Esophagus mucosa (tissue), 1 donor: ENCODE measurements at regions not wholly inside any gene's neighbourhood (a gene's known extent, or its start where the extent isn't known, plus 50 kb on each side); places are given as distances from the start of the nearest gene placed in this dataset.
"Not testable (repeated sequence)": the region's sequence is repeated elsewhere in the genome, so short reads cannot be mapped to it uniquely, and the experiment has no call there.

Source experiments
- ATAC-seq: fragments of 200-7000 bp; cut with Tn5 transposase; one replicate; pipeline ENCODE4 v1.9.1; 2020
- donor health status: DM: yes; HTN: yes; CAD: no.

DNA sequence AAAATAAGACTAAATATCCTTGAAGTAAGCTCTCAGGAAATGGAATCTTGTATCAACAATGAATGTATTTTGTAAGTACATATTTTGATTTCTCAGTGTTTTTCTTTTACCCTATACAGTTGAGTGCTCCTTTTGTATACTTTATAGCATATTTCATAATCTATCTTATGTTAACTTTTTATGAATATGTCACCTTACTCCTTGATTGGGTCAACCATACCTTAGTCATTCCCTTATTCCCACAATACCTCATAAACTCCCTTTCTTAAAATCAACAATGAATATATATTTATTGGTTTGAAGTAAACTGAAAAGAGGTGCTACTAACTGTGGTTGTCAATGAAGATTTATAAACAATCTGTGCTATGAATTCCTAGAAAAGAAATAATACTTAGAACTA, 686.2 kb downstream of the METTL15 start:
- ATAC-seq: no peak

DNA sequence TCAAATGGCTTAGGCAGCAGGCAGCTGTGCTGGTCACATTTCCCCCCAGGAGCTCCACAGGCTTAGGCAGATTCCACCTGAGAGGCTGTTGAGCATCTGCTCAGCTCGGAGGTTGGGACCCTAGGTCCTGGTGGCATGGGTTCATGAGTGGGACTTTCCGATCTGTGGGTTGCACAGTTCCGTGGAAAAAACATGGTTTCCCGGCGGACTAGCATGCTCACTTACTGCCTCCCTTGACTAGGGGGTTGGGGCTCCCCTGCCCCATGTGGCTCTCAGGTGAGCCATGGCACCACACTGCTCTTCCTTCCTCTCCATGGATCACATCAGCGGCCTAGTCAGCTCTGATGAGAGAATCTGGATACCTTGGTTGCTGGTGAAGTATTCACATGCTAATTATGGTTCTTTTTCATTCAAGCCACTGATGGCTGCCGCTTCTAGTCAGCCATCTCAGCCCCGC, 685.1 kb downstream of the METTL15 start:
- no peak for ATAC-seq

DNA sequence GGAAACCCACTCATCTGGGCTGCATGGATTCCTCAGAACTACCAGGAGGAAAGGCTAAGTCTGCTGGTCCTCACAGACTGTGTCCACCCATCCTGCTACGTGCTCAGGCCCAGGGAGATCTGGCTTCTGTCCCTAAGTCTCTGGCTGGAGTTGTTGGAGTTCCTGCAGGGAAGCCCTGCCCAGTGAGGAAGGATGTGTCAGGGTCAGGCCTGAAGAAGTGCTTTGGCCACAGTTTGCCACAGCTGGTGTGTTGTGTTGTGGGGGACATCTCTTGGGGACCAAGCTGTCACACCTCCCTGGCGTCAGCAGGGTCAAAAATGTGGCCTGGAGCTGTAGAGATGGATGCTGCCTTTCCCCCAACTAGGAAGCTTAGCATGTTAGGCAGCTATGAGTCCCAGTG, 684.7 kb downstream of the METTL15 start:
- no peak for ATAC-seq

DNA sequence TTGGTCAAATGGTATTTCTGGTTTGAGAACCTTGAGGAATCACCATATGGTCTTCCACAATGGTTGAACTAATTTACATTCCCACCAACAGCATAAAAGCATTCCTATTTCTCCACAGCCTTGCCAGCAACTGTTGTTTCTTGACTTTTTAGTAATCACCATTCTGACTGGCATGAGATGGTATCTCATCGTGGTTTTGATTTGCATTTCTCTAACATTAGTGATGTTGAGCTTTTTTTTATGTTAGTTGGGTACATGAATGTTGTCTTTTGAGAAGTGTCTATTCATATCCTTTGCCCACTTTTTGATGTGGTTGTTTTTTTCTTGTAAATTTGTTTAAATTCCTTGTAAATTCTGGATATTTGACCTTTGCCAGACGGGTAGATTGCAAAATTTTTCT, 679.7 kb downstream of the METTL15 start:
- not testable (repeated sequence) for ATAC-seq

DNA sequence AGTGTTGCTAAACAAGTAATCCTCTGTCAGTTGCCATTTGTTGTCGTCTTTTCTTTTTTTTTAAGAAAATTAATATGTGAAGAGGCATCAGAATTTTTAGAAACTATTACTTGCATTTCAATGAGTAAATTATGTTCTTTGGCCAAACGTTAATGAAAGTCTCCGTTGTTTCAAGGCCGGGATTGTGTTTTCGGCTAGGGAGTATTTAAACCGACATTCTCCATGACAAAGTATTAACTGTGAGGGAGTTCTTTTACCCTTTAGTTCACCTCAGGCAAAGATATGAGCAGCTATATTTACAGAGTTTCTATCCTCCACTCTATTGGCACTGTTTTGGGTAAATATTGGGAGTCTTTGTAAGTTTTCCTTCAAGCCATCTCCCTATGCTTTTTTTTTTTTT, 668.9 kb downstream of the METTL15 start:
- no peak for ATAC-seq

DNA sequence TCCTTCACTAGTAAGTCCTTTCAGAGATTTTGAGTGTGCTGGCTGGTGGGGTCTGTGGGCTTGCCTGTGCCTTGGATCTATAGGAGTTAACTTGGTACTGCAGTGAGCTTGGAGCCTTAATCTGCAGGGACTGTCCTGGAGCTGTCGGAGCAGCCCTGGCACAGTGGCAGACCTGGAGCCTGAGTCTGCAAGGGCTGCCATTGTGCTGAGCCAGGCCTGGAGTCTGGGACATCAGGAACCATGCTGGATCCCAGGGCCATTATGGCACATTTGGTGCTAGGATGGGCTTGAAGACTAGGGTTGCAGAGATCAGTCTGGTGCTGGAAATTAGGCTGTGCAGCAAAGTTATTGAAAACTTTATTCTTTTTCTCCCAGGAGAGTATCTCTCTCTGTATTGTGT, 665.4 kb downstream of the METTL15 start:
- no peak for ATAC-seq

DNA sequence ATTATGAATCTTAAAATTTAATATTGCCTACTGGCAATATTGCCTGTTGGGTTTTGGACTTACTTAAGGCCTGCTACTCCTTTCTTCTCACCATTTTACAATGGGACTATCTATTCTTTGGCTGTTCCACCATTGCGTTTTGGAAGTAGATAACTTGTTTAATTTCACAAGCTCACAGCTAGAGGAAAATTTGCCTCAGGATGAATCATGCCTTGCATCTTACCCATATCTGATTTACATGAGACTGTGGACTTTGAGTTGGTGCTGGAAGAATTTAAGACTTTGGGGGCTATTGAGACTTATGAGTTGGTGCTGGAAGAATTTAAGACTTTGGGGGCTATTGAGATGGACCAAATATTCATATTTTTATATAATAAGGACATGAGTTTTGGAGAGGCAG, 662.6 kb downstream of the METTL15 start:
- ATAC-seq: no peak

DNA sequence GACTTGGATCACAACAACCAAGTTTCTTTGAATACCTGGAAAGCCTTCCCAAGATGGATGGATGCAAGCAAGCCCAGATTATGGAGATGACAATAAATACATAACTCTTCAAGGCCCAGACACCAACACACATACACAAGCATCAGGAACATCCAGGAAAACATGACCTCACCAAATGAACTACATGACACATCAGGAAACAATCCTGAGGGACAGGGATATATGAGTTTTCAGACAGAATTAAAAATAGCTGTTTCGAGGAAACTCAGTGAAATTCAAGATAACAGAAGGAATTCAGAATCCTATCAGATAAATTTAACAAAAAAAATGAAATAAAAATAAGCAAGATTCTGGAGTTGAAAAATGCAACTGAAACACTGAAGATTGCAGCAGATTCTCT, 659.4 kb downstream of the METTL15 start:
- ATAC-seq: no peak

DNA sequence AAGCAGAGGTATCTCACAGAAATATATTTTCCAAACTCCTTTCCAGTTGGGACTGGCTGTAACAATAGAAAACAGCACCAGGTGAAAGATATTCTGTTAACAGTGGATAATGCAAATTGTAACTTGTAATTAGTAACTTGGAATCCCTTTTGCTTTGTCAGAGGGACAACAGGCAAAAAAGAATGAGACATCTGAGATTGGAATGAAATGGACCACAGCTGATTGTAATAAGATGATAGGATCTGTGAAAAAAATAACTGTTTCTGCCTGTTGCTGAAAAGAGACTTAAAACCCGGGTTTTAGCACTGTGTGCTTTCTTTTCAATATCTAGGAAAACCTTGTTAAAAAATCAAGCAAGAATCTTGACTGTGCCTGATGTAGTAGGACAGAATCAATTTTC, 655.7 kb downstream of the METTL15 start:
- ATAC-seq: no peak

DNA sequence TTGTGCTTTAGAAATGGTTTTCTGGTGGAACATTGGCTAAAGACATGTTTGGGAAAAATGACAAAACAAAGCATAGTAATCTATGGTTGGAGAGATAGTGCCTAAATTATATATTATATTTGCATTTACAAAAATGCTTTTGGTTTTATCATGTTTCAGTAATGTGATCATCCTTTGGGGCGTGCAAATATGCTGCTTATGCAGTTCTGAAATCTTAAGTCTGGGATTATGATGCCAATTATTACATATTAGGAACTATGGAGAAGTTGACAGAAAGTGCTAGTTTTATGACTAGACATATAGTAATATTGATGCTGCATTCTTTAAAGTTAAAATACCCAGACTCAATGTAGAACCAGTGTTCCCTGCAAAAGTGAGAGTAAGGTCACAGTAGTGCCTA, 655.0 kb downstream of the METTL15 start:
- no peak for ATAC-seq

DNA sequence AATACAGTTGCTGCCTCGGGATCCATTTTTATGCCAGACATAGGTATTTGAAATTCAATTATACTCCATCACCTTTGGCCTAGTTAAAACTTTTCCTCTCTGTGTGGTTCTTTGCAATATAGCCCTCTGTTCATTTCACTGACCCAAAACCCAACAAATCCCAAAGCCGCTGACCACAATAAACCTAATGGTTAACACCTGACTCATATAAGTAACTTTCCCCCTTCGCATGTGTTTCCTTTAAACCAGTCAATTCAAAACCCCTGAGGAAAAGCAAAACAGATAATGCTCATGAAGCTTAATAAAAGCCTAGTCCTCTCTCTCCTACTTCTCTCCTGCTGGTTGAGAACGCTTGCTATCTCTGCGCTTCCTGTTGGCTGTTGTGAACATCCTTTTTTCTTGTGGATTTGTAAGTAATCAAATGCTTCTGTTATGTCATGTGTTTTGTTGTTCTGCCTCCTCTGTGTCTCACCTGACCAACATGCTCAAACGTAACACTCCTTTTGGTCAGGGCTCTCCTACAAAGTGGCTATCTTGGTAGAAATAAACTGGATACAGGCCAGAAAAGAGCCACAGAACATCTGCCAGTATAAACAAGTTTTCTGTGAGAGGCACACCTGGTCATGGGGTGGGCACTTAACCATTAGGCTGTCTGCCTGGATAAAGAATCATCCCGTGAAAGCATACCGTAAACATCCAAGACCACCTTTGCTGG, 652.6 kb downstream of the METTL15 start:
- no peak for ATAC-seq

DNA sequence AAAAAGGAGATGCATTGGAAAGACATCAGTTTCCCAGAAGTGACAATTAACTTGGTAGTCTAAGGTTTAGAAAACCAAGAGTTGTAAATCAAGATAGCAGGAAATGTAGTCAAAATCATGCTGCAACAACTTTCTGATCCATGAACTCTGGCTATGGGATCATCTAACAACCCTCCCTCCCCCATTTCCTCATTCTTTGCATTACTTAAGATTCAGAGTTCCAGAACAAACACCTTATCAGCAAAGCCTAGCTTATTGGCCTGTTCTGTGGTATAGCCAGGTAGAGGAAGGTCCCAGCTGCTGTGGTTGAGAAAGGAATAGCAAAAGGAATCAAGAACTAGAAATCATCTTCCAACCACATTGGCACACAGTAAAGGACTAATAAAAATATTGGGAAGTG, 651.1 kb downstream of the METTL15 start:
- ATAC-seq: no peak

DNA sequence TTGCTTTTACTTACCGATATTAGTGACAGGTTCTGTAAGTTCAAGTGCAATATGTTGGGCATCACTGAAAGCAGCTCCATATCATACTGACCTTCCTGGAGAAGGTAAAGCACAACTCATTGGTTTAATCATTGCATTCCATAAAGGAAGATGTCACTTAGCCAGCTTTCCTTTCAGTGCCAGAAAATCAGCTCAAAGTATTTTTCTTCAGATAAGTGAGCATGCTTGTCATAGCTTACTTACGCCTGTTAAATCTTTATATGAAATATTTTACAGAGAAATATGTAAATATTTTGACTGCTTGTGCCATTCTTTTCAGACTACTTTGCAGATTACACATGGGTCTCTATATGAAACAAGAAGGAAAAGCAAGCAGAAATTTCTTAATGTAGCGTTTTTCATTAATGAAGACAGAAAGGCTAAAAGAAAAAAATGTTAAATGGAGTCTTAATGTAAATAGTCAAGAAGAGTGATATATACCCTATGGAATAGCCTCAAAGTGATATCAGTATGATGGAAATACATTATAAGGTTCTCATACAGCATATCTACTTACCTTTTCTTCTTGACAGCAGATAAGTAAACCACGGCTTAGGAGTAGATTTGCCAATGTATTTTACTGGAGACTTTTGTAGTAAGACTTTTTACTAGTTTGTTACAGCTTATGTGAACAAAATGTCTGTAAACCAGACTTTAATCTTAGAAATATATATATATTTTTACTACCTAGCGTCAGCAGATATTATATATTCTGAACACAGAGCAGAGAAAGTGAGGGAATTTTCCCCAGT, 649.7 kb downstream of the METTL15 start:
- ATAC-seq: no peak

DNA sequence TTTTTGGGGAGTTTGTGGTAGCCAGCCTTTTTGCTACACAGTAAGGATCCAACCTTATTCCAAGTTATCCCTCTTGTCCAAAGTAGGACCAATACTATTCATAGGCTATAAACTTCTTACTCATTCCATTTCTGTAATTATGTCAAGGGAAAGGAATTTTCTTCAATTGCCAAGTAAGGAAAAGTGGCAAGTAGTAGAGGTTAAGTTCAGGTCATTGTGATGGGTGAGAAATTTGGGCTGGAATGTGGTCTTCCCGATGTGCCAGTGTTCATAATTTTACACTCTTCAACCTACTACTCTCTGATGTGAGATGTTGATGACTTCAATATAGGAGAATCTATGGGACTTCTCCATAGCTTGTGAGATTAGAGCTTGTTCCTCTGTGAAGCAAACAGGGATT, 648.8 kb downstream of the METTL15 start:
- ATAC-seq: no peak

DNA sequence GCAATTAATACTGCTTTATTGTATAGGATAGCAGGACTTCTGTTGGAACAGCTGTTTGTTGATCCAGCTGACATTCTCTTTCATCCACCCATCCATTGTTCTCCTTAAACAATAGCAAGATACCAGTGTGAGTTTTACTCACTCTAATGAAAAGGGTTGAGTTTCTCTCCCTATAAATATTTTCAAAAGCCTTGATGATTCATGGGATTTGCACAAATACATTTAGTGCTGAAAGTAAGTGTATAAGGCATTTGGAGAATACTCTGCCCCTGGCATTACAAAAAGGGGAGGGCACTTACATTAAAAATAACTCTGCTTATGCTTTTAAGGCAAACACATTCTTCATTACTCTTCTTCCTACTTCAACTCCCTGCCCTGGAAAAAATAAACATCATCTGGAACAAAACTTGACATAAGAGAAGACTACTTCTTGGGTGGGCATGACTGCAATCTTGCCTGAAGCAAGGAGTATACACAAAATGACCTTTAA, 634.9 kb downstream of the METTL15 start:
- no peak for ATAC-seq

DNA sequence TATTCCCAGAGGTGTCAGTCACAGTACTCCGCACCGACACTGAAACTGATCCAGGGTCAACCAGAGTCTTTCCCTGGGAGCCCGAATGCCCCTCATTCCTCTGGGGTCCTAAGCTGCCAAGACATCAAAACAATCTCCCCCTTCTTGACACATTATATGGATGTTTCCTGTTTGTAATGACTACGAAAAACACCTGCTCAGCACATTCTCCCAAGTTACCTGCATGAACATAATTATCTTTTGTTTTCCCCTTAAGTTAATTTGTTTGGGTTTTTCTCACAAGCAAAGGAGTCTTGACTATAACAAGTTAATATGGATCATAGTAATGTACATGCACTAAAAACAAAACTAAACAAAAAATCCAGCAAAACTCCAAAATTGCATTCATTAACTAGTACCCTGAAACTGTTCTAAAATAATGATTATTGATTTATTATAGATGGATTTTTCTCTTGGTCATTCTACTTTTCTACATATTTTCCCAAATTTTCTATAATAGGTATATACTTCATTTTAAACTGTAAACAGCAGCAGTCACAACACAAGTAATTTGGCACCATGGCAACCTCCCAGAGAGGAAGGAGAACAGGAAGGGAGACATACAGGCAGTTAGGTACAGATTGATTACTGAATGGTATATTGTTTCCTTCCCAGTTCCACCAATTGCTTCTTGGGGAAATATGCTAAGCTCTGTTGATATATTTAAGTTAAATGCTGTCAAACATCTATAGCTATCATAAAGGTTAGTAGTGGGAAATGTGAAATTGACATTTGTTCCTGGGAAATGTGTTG, 631.5 kb downstream of the METTL15 start:
- ATAC-seq: no peak

DNA sequence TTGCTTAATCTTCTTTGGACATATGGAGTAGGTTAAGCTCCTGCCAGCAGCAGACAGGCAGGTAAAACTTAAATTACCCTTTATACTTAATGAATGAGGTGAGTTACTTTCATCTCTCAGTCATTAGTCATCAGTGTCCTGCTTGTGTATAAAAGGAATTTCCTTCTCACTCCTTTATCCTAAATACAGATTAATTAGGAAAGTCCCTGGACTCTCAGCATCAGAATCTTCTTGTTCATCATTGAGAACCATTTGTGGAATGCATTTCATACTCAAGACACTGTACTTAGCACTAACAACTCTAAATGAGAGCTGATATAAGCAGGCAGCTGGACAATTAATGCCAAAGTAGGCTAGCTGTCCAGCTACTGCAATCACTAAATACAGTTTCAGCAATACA, 630.4 kb downstream of the METTL15 start:
- ATAC-seq: no peak

DNA sequence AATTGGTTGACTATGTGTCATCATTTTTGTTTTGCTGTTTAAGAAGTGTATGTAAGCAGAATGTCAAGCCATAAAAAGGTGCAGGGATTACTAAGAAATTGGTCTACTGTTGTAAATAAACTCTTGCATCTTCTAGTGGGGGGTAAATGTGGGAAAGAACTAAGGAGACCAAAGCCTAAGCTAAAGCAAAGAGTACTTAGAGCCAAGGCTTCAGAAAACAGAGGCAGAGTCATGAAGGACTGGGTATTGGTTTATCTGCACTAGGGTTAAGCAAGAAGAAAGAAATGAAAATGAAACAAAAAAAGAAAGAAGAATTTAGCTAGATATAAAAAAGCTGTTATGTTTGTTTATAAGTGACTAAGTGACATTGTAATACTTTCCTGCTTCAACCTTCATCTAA, 628.1 kb downstream of the METTL15 start:
- no peak for ATAC-seq

DNA sequence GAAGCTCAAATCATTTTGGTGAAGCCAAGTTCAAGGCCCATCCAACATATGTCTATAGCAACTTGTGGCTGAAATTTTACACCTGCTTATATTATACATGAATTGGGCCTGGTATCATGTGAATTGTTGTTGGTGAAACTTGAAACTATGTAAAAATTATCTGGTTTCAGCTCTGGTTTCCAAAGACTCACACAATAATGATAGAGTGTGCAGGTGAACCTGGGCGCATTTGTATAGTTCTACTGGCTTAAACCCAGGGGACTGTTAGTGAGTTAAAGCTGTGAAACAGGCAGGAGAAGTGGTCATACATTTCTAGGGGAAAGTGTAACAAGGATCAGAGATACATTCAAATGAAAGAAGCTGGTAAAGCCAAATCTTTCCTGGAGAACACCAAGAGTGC, 627.3 kb downstream of the METTL15 start:
- ATAC-seq: no peak

DNA sequence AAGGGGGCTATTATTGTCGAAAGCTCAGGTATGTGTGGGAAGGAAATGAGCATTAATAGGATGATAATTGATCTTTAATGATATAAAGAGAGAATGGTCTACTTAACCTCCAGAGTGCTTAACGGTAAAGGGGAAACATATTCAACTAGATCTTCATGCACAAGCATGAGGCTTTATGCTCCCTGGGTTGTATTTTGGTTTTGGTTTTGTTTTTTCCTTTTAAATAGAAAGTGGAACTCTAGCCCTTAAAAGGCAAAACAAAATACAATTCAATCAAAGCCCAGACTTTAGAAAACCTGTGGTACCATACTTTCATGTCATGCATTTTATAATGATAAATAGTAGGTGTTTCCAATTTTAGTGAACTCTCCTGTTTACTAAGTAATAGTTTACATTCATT, 622.7 kb downstream of the METTL15 start:
- ATAC-seq: no peak

DNA sequence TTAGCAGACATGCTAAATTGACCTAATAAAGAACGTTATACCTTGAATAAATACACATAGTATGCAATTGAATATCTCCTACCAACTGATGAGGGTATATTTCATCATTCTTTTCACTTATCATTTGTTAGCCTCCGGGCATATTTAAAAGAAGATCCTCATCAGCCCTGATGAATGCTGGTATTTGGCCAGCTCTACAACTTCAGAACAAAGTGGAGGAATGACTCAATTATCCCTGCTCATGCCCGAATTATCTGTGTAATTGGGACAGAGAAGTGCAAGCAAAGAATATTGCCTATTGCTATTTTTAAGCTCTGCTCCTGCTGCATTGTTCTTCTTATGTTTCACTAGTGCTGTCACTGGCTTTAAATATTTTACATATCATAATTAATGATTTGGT, 622.1 kb downstream of the METTL15 start:
- no peak for ATAC-seq

DNA sequence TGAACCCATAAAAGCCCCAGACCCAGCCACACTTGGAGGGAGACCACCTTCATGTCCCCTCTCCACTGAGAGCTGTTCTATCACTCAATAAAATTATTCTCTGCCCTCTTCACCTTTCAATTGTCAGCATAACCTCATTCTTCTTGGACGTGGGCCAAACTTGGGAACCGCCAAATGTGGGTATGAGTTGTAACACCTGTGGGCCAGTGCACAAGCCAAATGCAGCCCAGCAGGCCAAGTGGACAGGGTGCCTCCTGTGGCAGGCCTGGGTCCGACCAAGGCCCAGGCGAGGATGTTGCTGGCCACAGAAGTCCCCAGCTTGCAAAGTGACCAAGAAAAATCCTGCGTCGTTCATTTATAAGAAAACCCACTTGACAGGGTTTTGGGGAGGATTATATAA, 621.2 kb downstream of the METTL15 start:
- no peak for ATAC-seq

DNA sequence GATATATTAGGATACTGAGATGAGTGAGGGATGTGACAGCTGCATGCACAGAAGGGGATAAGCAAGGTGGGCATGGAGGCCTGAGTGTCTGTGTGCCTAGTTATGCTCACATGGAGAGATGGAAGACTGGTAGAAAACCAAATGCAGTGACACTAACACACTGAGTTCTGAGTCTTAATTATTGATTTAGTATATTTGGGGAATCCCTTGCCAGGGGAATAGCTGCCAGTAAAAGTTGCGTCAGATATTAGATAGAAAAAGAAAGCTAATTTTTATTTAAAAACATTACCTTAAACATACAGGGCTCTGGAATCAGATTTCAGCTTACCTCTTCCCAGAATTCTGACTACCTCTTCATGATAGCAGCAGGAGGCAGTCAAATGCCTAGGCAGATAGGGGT, 620.5 kb downstream of the METTL15 start:
- ATAC-seq: no peak
